ENCODE measurements at regions not wholly inside any gene's neighbourhood (a gene's known extent, or its start where the extent isn't known, plus 50 kb on each side); places are given as distances from the start of the nearest gene placed in this dataset.
A peak's percentile ranks its signal among the peaks of the same experiment; 100 is the strongest.

DNA sequence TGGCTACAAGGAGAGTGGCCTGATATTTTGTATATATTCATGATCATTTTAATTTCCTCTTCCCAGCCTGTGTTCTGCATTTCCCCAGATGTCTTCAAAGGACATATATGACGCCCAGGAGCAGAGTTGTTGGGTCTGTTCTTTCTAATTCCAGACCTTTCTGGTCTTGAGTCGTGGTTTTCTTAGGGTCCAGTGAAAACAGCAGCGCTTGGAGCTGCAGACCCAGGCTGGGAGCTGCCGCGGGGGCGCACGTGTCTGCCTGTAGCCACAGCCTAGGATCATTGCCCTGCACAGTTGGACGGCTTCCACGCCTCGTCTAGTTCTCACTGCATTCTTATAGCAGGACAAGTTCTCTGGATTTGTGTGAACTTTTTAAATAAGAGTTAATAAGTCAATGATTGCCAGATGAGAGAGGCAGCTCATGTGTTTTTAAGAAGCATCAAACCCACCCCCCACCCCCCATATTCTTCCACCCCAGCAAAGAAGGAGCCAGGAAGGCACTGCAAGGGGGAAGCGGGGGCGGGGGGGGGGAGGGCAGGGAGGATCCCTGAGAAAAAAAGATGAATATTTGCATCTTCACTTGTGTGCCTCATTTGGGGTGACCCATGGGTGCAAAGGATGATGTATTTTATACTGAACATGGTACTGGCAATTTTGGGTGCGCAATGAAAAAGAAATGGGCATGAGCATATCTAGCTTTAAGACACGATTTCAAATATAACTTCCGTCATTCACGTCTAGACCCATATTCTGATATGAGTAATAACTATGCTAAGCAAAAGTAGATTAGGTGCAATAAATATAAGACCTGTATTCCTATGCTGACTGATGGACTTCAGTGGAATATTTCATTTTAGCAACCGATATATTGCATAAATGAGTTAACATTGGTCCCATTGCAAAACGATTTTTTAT, 160.0 kb downstream of the TBXT start:
- Histone ChIP-seq H2BK20ac (ENCODE audit: low read depth, low read length) (peak overlapping the region; percentile 77), H2BK5ac (ENCODE audit: low read depth, low read length, poor library complexity, severe bottlenecking) (peak overlapping the region; percentile 88), H3K79me1 (ENCODE audit: low read depth in 1 of 2, low read length in 2 of 2) (no peaks in the 10 kb centered on the region), H4K20me1 (ENCODE audit: insufficient read depth, low read length) (no peaks in the 10 kb centered on the region), H3K27me3 (ENCODE audit: control insufficient read depth, insufficient read depth, low read length) (no peaks in the 10 kb centered on the region), H3K4me1 (ENCODE audit: control insufficient read depth, insufficient read depth, low read length) (peaks cover 31% of the 10 kb centered on the region), H3K9me1 (ENCODE audit: insufficient read depth, low read length) (peaks cover 9% of the 10 kb centered on the region; the same call in 1 of the 2 replicates), H2BK120ac (ENCODE audit: low read depth, low read length) (peak overlapping the region; percentile 84), H3K9ac (ENCODE audit: low read depth, low read length) (peak overlapping the region; percentile 75), H3K14ac (replicated peaks; ENCODE audit: low read depth, low read length) (peak overlapping the region; percentile 52), H2BK15ac (ENCODE audit: low read depth, low read length) (peak overlapping the region; percentile 80), H3K18ac (ENCODE audit: low read depth, low read length) (peak overlapping the region; percentile 86), H3K4ac (ENCODE audit: low read depth, low read length) (peak overlapping the region; percentile 74), H4K91ac (ENCODE audit: insufficient read depth, low read depth, low read length) (peak overlapping the region; percentile 93), H3K4me2 (ENCODE audit: low read depth, low read length) (peak overlapping the region; percentile 84), H3K9me3 (ENCODE audit: control insufficient read depth, insufficient read depth, low read length) (no peaks in the 10 kb centered on the region), H3K23ac (ENCODE audit: low read depth, low read length) (peak overlapping the region; percentile 67), H4K8ac (ENCODE audit: low read depth in 2 of 2, low read length in 2 of 2) (peak overlapping the region; percentile 79 to 85), H2AFZ (replicated peaks; ENCODE audit: low read length, poor library complexity) (peak overlapping the region; percentile 69), H2AK9ac (replicated peaks; ENCODE audit: low read depth, low read length, poor library complexity) (no peak overlapping the region), H3K56ac (ENCODE audit: extremely low read depth, insufficient read depth, low read length) (peak overlapping the region; percentile 74), H3K27ac (ENCODE audit: insufficient read depth, low read length) (peak overlapping the region; percentile 87), H4K5ac (ENCODE audit: low read depth, low read length) (peak overlapping the region; percentile 81), H3K36me3 (ENCODE audit: control insufficient read depth, insufficient read depth, low read length) (no peaks in the 10 kb centered on the region), H2AK5ac (ENCODE audit: low read depth, low read length) (peak overlapping the region; percentile 82), H3K4me3 (ENCODE audit: insufficient read depth, low read depth, low read length) (no peak overlapping the region)
- no CpG with 5 or more reads among the region's 18 CpGs for WGBS, 2 experiments (ENCODE audit: extremely low coverage in 2 of 2, insufficient read length in 1 of 2)
- ChIA-PET POLR2A (ENCODE audit: unreplicated experiment) (no interaction called here), CTCF (interaction anchor here (0.6 to 1.1 kb wide), 2 partner anchors 19 to 82 kb away, joined by 3 read pairs; no protein-coding TSS in a partner anchor)
- no TSS peak for BruUV-seq (replicated peaks)
- in situ Hi-C loops (cut with MboI; ENCODE audit: low sequenced_read_pairs) (no loop called here), intact Hi-C loops (cut with micrococcal nuclease) (loop anchor here (1.0 to 5.0 kb wide), 4 partner anchors 19 to 117 kb away; no protein-coding TSS in a partner anchor), dilution Hi-C loops (cut with HindIII; ENCODE audit: low sequenced_read_pairs, unreplicated experiment) (no loop called here)
- peak; percentile 88 for DNase-seq
- 0 out of 2 replicates have a peak, but pooled peaks have one; percentile 5 for ATAC-seq (ENCODE audit: low read depth)
- TF ChIP-seq, protein P1, sequence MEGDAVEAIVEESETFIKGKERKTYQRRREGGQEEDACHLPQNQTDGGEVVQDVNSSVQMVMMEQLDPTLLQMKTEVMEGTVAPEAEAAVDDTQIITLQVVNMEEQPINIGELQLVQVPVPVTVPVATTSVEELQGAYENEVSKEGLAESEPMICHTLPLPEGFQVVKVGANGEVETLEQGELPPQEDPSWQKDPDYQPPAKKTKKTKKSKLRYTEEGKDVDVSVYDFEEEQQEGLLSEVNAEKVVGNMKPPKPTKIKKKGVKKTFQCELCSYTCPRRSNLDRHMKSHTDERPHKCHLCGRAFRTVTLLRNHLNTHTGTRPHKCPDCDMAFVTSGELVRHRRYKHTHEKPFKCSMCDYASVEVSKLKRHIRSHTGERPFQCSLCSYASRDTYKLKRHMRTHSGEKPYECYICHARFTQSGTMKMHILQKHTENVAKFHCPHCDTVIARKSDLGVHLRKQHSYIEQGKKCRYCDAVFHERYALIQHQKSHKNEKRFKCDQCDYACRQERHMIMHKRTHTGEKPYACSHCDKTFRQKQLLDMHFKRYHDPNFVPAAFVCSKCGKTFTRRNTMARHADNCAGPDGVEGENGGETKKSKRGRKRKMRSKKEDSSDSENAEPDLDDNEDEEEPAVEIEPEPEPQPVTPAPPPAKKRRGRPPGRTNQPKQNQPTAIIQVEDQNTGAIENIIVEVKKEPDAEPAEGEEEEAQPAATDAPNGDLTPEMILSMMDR (conservative IDR thresholded peaks at IDR 0.05; ENCODE audit: low read depth, low read length) = no peak
- TF ChIP-seq RFX5 (IDR thresholded peaks at IDR 0.05; ENCODE audit: low read depth, low read length) (no peak), POLR2A (IDR thresholded peaks at IDR 0.05; ENCODE audit: low read depth, low read length) (peak; percentile 40; the same call in 1 of the 2 replicates), RCOR1 (IDR thresholded peaks at IDR 0.05; ENCODE audit: insufficient replicate concordance, low read length) (no peak), RAD21 (IDR thresholded peaks at IDR 0.05; ENCODE audit: low read length) (peak; percentile 18; the same call in 1 of the 2 replicates), SMC3 (IDR thresholded peaks at IDR 0.05; ENCODE audit: low read depth, low read length) (0 out of 2 replicates have a peak, but pooled peaks have one; percentile 8), MAZ (IDR thresholded peaks at IDR 0.05; ENCODE audit: borderline replicate concordance, low read depth, low read length) (no peak), CHD1 (IDR thresholded peaks at IDR 0.05; ENCODE audit: low read depth, low read length) (no peak), MXI1 (IDR thresholded peaks at IDR 0.05; ENCODE audit: borderline replicate concordance, low read depth, low read length) (no peak; the same call in 1 of the 2 replicates), FOS (IDR thresholded peaks at IDR 0.05; ENCODE audit: low read depth, low read length) (no peak), CEBPB (IDR thresholded peaks at IDR 0.05; ENCODE audit: low read depth, low read length) (no peak)
- TF ChIP-seq, protein P2, sequence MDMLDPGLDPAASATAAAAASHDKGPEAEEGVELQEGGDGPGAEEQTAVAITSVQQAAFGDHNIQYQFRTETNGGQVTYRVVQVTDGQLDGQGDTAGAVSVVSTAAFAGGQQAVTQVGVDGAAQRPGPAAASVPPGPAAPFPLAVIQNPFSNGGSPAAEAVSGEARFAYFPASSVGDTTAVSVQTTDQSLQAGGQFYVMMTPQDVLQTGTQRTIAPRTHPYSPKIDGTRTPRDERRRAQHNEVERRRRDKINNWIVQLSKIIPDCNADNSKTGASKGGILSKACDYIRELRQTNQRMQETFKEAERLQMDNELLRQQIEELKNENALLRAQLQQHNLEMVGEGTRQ (IDR thresholded peaks at IDR 0.05; ENCODE audit: low read depth, low read length) = peak; percentile 68
- TF ChIP-seq, protein P3, sequence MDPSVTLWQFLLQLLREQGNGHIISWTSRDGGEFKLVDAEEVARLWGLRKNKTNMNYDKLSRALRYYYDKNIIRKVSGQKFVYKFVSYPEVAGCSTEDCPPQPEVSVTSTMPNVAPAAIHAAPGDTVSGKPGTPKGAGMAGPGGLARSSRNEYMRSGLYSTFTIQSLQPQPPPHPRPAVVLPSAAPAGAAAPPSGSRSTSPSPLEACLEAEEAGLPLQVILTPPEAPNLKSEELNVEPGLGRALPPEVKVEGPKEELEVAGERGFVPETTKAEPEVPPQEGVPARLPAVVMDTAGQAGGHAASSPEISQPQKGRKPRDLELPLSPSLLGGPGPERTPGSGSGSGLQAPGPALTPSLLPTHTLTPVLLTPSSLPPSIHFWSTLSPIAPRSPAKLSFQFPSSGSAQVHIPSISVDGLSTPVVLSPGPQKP (IDR thresholded peaks at IDR 0.05; ENCODE audit: borderline replicate concordance, low read depth, low read length) = no peak
